Fibroblast of pulmonary artery (primary cell): ENCODE measurements at regions not wholly inside any gene's neighbourhood (a gene's known extent, or its start where the extent isn't known, plus 50 kb on each side); places are given as distances from the start of the nearest gene placed in this dataset.
"Not testable (repeated sequence)": the region's sequence is repeated elsewhere in the genome, so short reads cannot be mapped to it uniquely, and the experiment has no call there.

Experiments used
- DNase-seq: peaks from one replicate; pipeline ENCODE4 v3.0.0-alpha.2; 2010; ENCODE audit warnings: low read depth
- H3K4me3 ChIP-seq: replicated peaks from 2 replicates; pipeline ENCODE4 v1.5.1; 2011; ENCODE audit warnings: low read depth, mild to moderate bottlenecking, control low read depth, low read length, moderate library complexity
- CTCF ChIP-seq: IDR thresholded peaks from 2 replicates; pipeline ENCODE4 v1.5.1; 2011; ENCODE audit warnings: mild to moderate bottlenecking, control low read depth, low read length, inconsistent platforms; ENCODE audit errors: missing control alignments

GRCh38 chr3:147160984-147161383 lies 245.4 kb downstream of the ZIC4 start:
- no peak for DNase-seq
- TF ChIP-seq CTCF = no peak
- no peak overlapping the region for H3K4me3 ChIP-seq

- no peak for TF ChIP-seq CTCF
- H3K4me3 ChIP-seq = no peak overlapping the region
- no peak for DNase-seq
Observed at GRCh38 chr3:147159141-147159540, 247.2 kb downstream of the ZIC4 start.

GRCh38 chr3:147157631-147158030 lies 248.7 kb downstream of the ZIC4 start:
- H3K4me3 ChIP-seq = no peak overlapping the region
- no peak for TF ChIP-seq CTCF
- DNase-seq = no peak

- not testable (repeated sequence) for H3K4me3 ChIP-seq, DNase-seq
Observed at GRCh38 chr3:147154988-147155387, 251.4 kb downstream of the ZIC4 start.

GRCh38 chr3:147153830-147154539 lies 252.4 kb downstream of the ZIC4 start:
- no peak for TF ChIP-seq CTCF
- no peak for DNase-seq
- H3K4me3 ChIP-seq = no peak overlapping the region

- H3K4me3 ChIP-seq = no peak overlapping the region
- TF ChIP-seq CTCF = no peak
- DNase-seq = no peak
Observed at GRCh38 chr3:147152476-147152875, 253.9 kb downstream of the ZIC4 start.

GRCh38 chr3:147141516-147142288 lies 264.6 kb downstream of the ZIC4 start:
- H3K4me3 ChIP-seq = no peak overlapping the region
- no peak for TF ChIP-seq CTCF
- no peak for DNase-seq
